OCI-LY1 (cell line): ENCODE measurements at regions not wholly inside any gene's neighbourhood (a gene's known extent, or its start where the extent isn't known, plus 50 kb on each side); places are given as distances from the start of the nearest gene placed in this dataset.
"Not testable (repeated sequence)": the region's sequence is repeated elsewhere in the genome, so short reads cannot be mapped to it uniquely, and the experiment has no call there.

Experiments
- H2AFZ ChIP-seq: fragments of 200-600 bp; sonication (generic), shearing (Covaris generic); 2 replicates; pipeline ENCODE4 v1.6.0; 2014; ENCODE audit warnings: antibody characterized with exemption, mild to moderate bottlenecking, low read length
- H3F3A ChIP-seq: fragments of 200-600 bp; sonication (generic), shearing (Covaris generic); 2 replicates; pipeline ENCODE4 v1.6.0; 2014; ENCODE audit warnings: mild to moderate bottlenecking, antibody characterized with exemption, low read length, moderate library complexity; ENCODE audit not compliant: insufficient read depth
- H3K27ac ChIP-seq: fragments of 200-600 bp; sonication (generic); 2 replicates; pipeline ENCODE4 v1.5.1; 2014; ENCODE audit warnings: low read length, mixed run types, mild to moderate bottlenecking, low read depth; ENCODE audit not compliant: poor library complexity, severe bottlenecking
- H3K27me3 ChIP-seq: fragments of 200-600 bp; sonication (generic); 2 replicates; pipeline ENCODE4 v1.6.0; 2014; ENCODE audit warnings: antibody characterized with exemption, mild to moderate bottlenecking, low read length, moderate library complexity; ENCODE audit not compliant: insufficient read depth
- H3K36me3 ChIP-seq: fragments of 200-600 bp; sonication (generic); 2 replicates; pipeline ENCODE4 v1.6.1; 2014; ENCODE audit warnings: mild to moderate bottlenecking, antibody characterized with exemption, low read length, moderate library complexity, mixed read lengths; ENCODE audit not compliant: insufficient read depth
- H3K4me1 ChIP-seq: fragments of 200-600 bp; sonication (generic); 2 replicates; pipeline ENCODE4 v1.5.1; 2014; ENCODE audit warnings: mild to moderate bottlenecking, low read length, moderate library complexity; ENCODE audit not compliant: insufficient read depth, severe bottlenecking
- H3K4me2 ChIP-seq: fragments of 200-600 bp; sonication (generic), shearing (Covaris generic); 2 replicates; pipeline ENCODE4 v1.6.1; 2014; ENCODE audit warnings: low read length
- H3K4me3 ChIP-seq: fragments of 200-600 bp; sonication (generic); 2 replicates; pipeline ENCODE4 v1.5.1; 2014; ENCODE audit warnings: low read length, low read depth, mild to moderate bottlenecking, mixed read lengths; ENCODE audit not compliant: poor library complexity, severe bottlenecking
- H3K79me2 ChIP-seq: fragments of 200-600 bp; shearing (Covaris generic); 2 replicates; pipeline ENCODE4 v1.6.1; 2016; ENCODE audit warnings: mixed run types, low read length, mixed read lengths; ENCODE audit not compliant: insufficient read depth
- H3K9ac ChIP-seq: fragments of 200-600 bp; sonication (generic), shearing (Covaris generic); 2 replicates; pipeline ENCODE4 v1.6.1; 2014; ENCODE audit warnings: mild to moderate bottlenecking, low read length, mixed read lengths
- H3K9me2 ChIP-seq: fragments of 200-600 bp; sonication (generic), shearing (Covaris generic); 2 replicates; pipeline ENCODE4 v1.6.1; 2014; ENCODE audit warnings: low read depth, mild to moderate bottlenecking, low read length, mixed read lengths
- H3K9me3 ChIP-seq: fragments of 200-600 bp; shearing (Covaris generic); 2 replicates; pipeline ENCODE4 v1.6.1; 2014; ENCODE audit warnings: low read length, mixed read lengths
- H4K20me1 ChIP-seq: fragments of 200-600 bp; sonication (generic), shearing (Covaris generic); 2 replicates; pipeline ENCODE4 v1.6.0; 2016; ENCODE audit warnings: mild to moderate bottlenecking, low read length; ENCODE audit not compliant: insufficient read depth
- EZH2 ChIP-seq: fragments of 200-600 bp; sonication (generic), shearing (Covaris generic); IDR thresholded peaks from 2 replicates; pipeline ENCODE4 v1.8.0; 2017; ENCODE audit warnings: borderline replicate concordance, mixed run types, mild to moderate bottlenecking, antibody characterized with exemption, low read length, moderate library complexity, mixed read lengths
- TF ChIP-seq, protein P1 (sequence below): fragments of 200-600 bp; sonication (generic), shearing (Covaris generic); IDR thresholded peaks from 2 replicates; pipeline ENCODE4 v1.5.1; 2017; ENCODE audit warnings: mild to moderate bottlenecking, antibody characterized with exemption, low read length, moderate library complexity, mixed read lengths

DNA sequence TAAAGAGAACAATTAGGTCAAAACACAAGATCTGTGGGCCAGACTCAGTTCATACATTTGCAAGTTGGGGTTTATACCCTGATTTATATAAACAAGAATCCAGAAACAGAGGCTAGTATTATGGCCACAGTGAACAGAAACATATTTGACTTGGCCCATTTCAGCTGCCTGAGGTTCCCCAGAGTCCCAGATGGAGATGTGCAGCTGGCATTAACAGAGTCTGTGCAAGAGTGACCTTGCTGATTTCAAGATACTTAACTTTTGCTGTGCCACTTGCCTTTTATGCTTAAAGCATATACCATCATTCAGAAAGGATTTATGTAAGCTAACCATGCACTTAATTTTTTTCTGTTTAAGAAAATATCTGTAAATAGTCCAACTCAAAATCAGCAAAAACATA lies 636.3 kb downstream of the TRIB2 start:
- no peaks in the 10 kb centered on the region for H3F3A ChIP-seq
- no peaks in the 10 kb centered on the region for H4K20me1 ChIP-seq
- H3K4me3 ChIP-seq: no peak overlapping the region
- H3K79me2 ChIP-seq: no peaks in the 10 kb centered on the region
- H3K4me1 ChIP-seq: no peaks in the 10 kb centered on the region
- no peaks in the 10 kb centered on the region for H3K36me3 ChIP-seq
- no peaks in the 10 kb centered on the region; the same call in 1 of the 2 replicates for H3K9me2 ChIP-seq
- H2AFZ ChIP-seq: no peak overlapping the region
- TF ChIP-seq, protein P1, sequence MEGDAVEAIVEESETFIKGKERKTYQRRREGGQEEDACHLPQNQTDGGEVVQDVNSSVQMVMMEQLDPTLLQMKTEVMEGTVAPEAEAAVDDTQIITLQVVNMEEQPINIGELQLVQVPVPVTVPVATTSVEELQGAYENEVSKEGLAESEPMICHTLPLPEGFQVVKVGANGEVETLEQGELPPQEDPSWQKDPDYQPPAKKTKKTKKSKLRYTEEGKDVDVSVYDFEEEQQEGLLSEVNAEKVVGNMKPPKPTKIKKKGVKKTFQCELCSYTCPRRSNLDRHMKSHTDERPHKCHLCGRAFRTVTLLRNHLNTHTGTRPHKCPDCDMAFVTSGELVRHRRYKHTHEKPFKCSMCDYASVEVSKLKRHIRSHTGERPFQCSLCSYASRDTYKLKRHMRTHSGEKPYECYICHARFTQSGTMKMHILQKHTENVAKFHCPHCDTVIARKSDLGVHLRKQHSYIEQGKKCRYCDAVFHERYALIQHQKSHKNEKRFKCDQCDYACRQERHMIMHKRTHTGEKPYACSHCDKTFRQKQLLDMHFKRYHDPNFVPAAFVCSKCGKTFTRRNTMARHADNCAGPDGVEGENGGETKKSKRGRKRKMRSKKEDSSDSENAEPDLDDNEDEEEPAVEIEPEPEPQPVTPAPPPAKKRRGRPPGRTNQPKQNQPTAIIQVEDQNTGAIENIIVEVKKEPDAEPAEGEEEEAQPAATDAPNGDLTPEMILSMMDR: no peak
- no peak for TF ChIP-seq EZH2
- no peak overlapping the region for H3K9ac ChIP-seq
- H3K27ac ChIP-seq: no peak overlapping the region
- no peak overlapping the region for H3K4me2 ChIP-seq
- no peaks in the 10 kb centered on the region for H3K27me3 ChIP-seq
- H3K9me3 ChIP-seq: no peaks in the 10 kb centered on the region

DNA sequence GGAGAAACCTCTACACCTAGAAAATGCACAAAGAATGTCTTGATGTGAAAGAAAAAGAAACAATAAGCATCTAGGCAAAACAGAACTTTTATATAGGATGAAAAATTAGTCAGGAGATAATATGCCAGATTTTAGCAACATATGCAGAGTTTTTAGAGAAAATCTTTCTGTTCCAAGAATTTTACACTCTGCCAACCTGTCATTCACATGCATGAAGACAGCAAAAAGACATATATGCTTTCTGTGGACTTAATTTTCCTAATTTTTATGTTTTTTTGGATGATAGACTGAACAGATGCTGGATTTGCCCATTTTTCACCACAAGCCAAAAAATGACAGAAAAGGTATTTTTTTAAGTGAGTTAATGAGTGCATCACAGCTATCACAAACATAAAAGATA lies 637.3 kb downstream of the TRIB2 start:
- Histone ChIP-seq H3K4me1 (no peaks in the 10 kb centered on the region), H3F3A (no peaks in the 10 kb centered on the region), H3K27me3 (no peaks in the 10 kb centered on the region), H3K79me2 (no peaks in the 10 kb centered on the region), H3K27ac (no peak overlapping the region), H3K36me3 (no peaks in the 10 kb centered on the region), H3K4me3 (no peak overlapping the region), H3K4me2 (no peak overlapping the region), H3K9me3 (no peaks in the 10 kb centered on the region), H4K20me1 (no peaks in the 10 kb centered on the region), H3K9me2 (no peaks in the 10 kb centered on the region; the same call in 1 of the 2 replicates), H2AFZ (no peak overlapping the region), H3K9ac (no peak overlapping the region)
- TF ChIP-seq, protein P1: no peak
- no peak for TF ChIP-seq EZH2

DNA sequence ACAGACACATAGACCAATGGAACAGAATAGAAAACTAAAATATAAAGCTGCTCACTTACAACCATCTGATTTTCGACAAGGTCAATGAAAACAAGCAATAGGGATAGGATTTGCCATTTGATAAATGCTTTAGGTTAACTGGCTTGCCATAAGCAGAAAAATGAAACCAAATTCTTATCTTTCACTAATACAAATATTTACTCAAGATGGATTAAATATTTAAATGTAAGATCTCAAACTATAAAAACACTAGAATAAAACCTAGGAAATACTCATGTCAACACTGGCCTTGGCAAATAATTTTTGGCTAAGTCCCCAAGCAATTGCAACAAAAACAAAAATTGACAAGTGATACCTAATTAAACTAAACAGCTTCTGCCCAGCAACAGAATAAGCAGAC lies 665.2 kb downstream of the TRIB2 start:
- not testable (repeated sequence) for H3K4me2 ChIP-seq, H3K9ac ChIP-seq, H3K4me3 ChIP-seq, H3K27ac ChIP-seq, H3K9me3 ChIP-seq, H2AFZ ChIP-seq, H3F3A ChIP-seq, H4K20me1 ChIP-seq, H3K36me3 ChIP-seq, H3K27me3 ChIP-seq, H3K4me1 ChIP-seq, H3K79me2 ChIP-seq, H3K9me2 ChIP-seq

DNA sequence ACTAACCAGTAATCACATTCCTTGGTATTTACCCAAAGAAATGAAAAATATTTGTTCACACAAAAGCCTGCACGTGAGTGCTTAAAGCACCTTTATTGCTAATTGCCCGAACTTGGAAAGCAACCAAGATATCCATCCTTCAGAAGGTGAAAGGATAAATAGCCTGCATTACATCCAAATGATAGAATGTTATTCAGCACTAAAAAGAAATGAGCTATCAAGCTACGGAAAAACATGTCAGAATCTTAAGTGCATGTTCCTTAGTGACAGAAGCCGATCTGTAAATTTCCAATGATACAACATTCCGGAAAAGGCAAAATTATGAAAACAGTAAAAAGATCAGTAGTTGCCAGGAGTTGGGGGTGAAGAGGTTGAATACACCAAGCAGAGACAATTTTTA lies 672.4 kb downstream of the TRIB2 start:
- H3K79me2 ChIP-seq, H3F3A ChIP-seq, H3K4me2 ChIP-seq, H3K36me3 ChIP-seq, H3K27ac ChIP-seq, H3K9me2 ChIP-seq, H3K4me1 ChIP-seq, H2AFZ ChIP-seq, H3K4me3 ChIP-seq, H4K20me1 ChIP-seq, H3K9me3 ChIP-seq, H3K9ac ChIP-seq, H3K27me3 ChIP-seq: not testable (repeated sequence)
